Thyroid gland (tissue), 4 donors: ENCODE measurements at regions not wholly inside any gene's neighbourhood (a gene's known extent, or its start where the extent isn't known, plus 50 kb on each side); places are given as distances from the start of the nearest gene placed in this dataset.

Experiments
- CTCF ChIP-seq, 6 experiments: fragments of 200-600 bp in 3 of 6; fragments of 450-650 bp in 3 of 6; sonication (generic) in 3 of 6; IDR thresholded peaks; one replicate each; pipeline ENCODE4 v1.5.1; 2016 to 2019; ENCODE audit warnings: antibody characterized with exemption in 6 of 6, mild to moderate bottlenecking in 2 of 6, inconsistent platforms in 1 of 6, moderate library complexity in 1 of 6
- POLR2A ChIP-seq, 2 donors: fragments of 450-650 bp; IDR thresholded peaks; one replicate each; pipeline ENCODE4 v1.6.1; 2017; ENCODE audit warnings: antibody characterized with exemption in 2 of 2, mild to moderate bottlenecking in 2 of 2, moderate library complexity in 1 of 2

- TF ChIP-seq CTCF (IDR thresholded peaks at IDR 0.05): no peak
- TF ChIP-seq POLR2A (IDR thresholded peaks at IDR 0.05): no peak
Measured at GRCh38 chr5:162520878-162521277, 453.3 kb downstream of the GABRG2 start.
